ENCODE measurements at regions not wholly inside any gene's neighbourhood (a gene's known extent, or its start where the extent isn't known, plus 50 kb on each side); places are given as distances from the start of the nearest gene placed in this dataset.

DNA sequence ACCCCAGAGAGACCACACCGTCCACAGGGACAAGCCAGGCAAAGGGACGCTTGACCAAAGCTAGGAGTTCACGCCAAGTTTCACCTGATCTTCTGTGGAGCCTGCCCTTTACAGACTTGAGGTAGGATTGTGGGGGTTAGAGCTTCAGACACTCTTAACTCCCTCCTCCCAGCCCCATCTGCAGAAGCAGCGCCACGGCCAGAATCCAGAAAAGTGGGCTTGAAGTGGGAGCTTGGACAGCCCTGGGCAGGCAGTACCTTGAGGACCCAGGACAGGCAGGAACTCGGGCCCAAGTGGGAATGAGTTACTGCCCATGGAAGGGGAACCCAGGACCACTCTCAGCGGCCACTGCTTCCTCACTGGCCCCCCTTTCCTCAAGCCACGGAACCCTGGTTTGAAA lies 695.9 kb downstream of the TBC1D22A start:
- no peak overlapping the region for H3K27ac ChIP-seq (ENCODE audit: extremely low read depth, low read depth, low read length)
- no peaks in the 10 kb centered on the region; the same call in 1 of the 2 replicates for H3K9me3 ChIP-seq (ENCODE audit: control insufficient read depth, insufficient read depth, low read depth, low read length)
- no peak for TF ChIP-seq TSHZ1 (tag by site-specific recombination; IDR thresholded peaks at IDR 0.05; ENCODE audit: borderline replicate concordance)
- POLR2A ChIA-PET, result no interaction called here
- H3K4me3 ChIP-seq (ENCODE audit: low read depth, low read length), result no peak overlapping the region
- CTCF ChIA-PET, result no interaction called here
- H3K4me1 ChIP-seq (ENCODE audit: control insufficient read depth, insufficient read depth, low read length), result no peaks in the 10 kb centered on the region
- H3K36me3 ChIP-seq (ENCODE audit: control insufficient read depth in 2 of 2, insufficient read depth in 1 of 2, low read length in 2 of 2), result no peaks in the 10 kb centered on the region

GRCh38 chr22:47457509-47458300 lies 695.3 kb downstream of the TBC1D22A start:
- ChIA-PET CTCF (no interaction called here), POLR2A (no interaction called here)
- Histone ChIP-seq H3K36me3 (ENCODE audit: control insufficient read depth in 2 of 2, insufficient read depth in 1 of 2, low read length in 2 of 2) (no peaks in the 10 kb centered on the region), H3K4me3 (ENCODE audit: low read depth, low read length) (no peak overlapping the region), H3K9me3 (ENCODE audit: control insufficient read depth, insufficient read depth, low read depth, low read length) (no peaks in the 10 kb centered on the region; the same call in 1 of the 2 replicates), H3K4me1 (ENCODE audit: control insufficient read depth, insufficient read depth, low read length) (no peaks in the 10 kb centered on the region), H3K27ac (ENCODE audit: extremely low read depth, low read depth, low read length) (no peak overlapping the region)
- TF ChIP-seq EGR2 (tag by site-specific recombination; IDR thresholded peaks at IDR 0.05; ENCODE audit: low read depth) (no peak), ZNF621 (tag by site-specific recombination; IDR thresholded peaks at IDR 0.05) (no peak), ZNF114 (tag by site-specific recombination; IDR thresholded peaks at IDR 0.05) (no peak), ZBTB7A (tag by site-specific recombination; IDR thresholded peaks at IDR 0.05; ENCODE audit: low read depth) (no peak), ZSCAN23 (tag by site-specific recombination; IDR thresholded peaks at IDR 0.05) (no peak)
- TF ChIP-seq, protein P1, sequence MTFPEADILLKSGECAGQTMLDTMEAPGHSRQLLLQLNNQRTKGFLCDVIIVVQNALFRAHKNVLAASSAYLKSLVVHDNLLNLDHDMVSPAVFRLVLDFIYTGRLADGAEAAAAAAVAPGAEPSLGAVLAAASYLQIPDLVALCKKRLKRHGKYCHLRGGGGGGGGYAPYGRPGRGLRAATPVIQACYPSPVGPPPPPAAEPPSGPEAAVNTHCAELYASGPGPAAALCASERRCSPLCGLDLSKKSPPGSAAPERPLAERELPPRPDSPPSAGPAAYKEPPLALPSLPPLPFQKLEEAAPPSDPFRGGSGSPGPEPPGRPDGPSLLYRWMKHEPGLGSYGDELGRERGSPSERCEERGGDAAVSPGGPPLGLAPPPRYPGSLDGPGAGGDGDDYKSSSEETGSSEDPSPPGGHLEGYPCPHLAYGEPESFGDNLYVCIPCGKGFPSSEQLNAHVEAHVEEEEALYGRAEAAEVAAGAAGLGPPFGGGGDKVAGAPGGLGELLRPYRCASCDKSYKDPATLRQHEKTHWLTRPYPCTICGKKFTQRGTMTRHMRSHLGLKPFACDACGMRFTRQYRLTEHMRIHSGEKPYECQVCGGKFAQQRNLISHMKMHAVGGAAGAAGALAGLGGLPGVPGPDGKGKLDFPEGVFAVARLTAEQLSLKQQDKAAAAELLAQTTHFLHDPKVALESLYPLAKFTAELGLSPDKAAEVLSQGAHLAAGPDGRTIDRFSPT (tag by site-specific recombination; IDR thresholded peaks at IDR 0.05), result no peak
- TF ChIP-seq, protein P2, sequence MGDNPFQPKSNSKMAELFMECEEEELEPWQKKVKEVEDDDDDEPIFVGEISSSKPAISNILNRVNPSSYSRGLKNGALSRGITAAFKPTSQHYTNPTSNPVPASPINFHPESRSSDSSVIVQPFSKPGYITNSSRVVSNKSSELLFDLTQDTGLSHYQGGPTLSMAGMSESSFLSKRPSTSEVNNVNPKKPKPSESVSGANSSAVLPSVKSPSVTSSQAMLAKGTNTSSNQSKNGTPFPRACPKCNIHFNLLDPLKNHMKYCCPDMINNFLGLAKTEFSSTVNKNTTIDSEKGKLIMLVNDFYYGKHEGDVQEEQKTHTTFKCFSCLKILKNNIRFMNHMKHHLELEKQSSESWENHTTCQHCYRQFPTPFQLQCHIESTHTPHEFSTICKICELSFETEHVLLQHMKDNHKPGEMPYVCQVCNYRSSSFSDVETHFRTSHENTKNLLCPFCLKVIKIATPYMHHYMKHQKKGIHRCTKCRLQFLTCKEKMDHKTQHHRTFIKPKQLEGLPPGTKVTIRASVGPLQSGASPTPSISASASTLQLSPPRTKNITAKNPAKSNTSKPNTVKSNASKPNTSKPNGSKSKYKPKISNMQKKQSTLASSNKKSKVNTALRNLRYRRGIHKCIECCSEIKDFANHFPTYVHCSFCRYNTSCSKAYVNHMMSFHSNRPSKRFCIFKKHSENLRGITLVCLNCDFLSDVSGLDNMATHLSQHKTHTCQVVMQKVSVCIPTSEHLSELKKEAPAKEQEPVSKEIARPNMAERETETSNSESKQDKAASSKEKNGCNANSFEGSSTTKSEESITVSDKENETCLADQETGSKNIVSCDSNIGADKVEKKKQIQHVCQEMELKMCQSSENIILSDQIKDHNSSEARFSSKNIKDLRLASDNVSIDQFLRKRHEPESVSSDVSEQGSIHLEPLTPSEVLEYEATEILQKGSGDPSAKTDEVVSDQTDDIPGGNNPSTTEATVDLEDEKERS (tag by site-specific recombination; IDR thresholded peaks at IDR 0.05), result no peak
- TF ChIP-seq, protein P3, sequence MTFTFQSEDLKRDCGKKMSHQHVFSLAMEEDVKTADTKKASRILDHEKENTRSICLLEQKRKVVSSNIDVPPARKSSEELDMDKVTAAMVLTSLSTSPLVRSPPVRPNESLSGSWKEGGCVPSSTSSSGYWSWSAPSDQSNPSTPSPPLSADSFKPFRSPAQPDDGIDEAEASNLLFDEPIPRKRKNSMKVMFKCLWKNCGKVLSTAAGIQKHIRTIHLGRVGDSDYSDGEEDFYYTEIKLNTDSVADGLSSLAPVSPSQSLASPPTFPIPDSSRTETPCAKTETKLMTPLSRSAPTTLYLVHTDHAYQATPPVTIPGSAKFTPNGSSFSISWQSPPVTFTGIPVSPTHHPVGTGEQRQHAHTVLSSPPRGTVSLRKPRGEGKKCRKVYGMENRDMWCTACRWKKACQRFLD (tag by site-specific recombination; IDR thresholded peaks at IDR 0.05), result no peak

- H3K4me3 ChIP-seq (ENCODE audit: low read depth, low read length), result no peak overlapping the region
- no peak overlapping the region for H3K27ac ChIP-seq (ENCODE audit: extremely low read depth, low read depth, low read length)
- H3K9me3 ChIP-seq (ENCODE audit: control insufficient read depth, insufficient read depth, low read depth, low read length), result no peaks in the 10 kb centered on the region; the same call in 1 of the 2 replicates
- ChIA-PET POLR2A (no interaction called here), CTCF (no interaction called here)
- H3K36me3 ChIP-seq (ENCODE audit: control insufficient read depth in 2 of 2, insufficient read depth in 1 of 2, low read length in 2 of 2), result no peaks in the 10 kb centered on the region
- no peaks in the 10 kb centered on the region for H3K4me1 ChIP-seq (ENCODE audit: control insufficient read depth, insufficient read depth, low read length)
- no peak for TF ChIP-seq ZNF2 (tag by site-specific recombination; IDR thresholded peaks at IDR 0.05)
- TF ChIP-seq ZNF670 (tag by site-specific recombination; IDR thresholded peaks at IDR 0.05; ENCODE audit: low read depth), result no peak
- no peak for TF ChIP-seq ZNF654 (tag by site-specific recombination; IDR thresholded peaks at IDR 0.05; ENCODE audit: low read depth)
- TF ChIP-seq ZNF302 (tag by site-specific recombination; IDR thresholded peaks at IDR 0.05; ENCODE audit: low read depth), result no peak
- no peak for TF ChIP-seq HOXA7 (CRISPR knock-in tag; IDR thresholded peaks at IDR 0.05; ENCODE audit: borderline replicate concordance)
- TF ChIP-seq BCL11A (tag by site-specific recombination; IDR thresholded peaks at IDR 0.05; ENCODE audit: low read depth), result no peak
- TF ChIP-seq ZNF623 (tag by site-specific recombination; IDR thresholded peaks at IDR 0.05), result no peak
- TF ChIP-seq ZBTB8A (tag by site-specific recombination; IDR thresholded peaks at IDR 0.05), result no peak
- no peak for TF ChIP-seq ZNF148 (tag by site-specific recombination; IDR thresholded peaks at IDR 0.05; ENCODE audit: borderline replicate concordance)
These were observed 694.6 kb downstream of the TBC1D22A start for GRCh38 chr22:47457021-47457420.
